Endothelial cell of umbilical vein (primary cell): ENCODE measurements at regions not wholly inside any gene's neighbourhood (a gene's known extent, or its start where the extent isn't known, plus 50 kb on each side); places are given as distances from the start of the nearest gene placed in this dataset.
"Not testable (repeated sequence)": the region's sequence is repeated elsewhere in the genome, so short reads cannot be mapped to it uniquely, and the experiment has no call there.

Source experiments
- EZH2 ChIP-seq: IDR thresholded peaks from 2 replicates; pipeline ENCODE4 v1.6.1; 2012; ENCODE audit warnings: borderline replicate concordance, low read depth, mild to moderate bottlenecking, moderate library complexity, low read length, inconsistent platforms; ENCODE audit not compliant: severe bottlenecking
- FOS ChIP-seq: IDR thresholded peaks from 2 replicates; pipeline ENCODE4 v1.6.1; 2011; ENCODE audit warnings: mild to moderate bottlenecking, low read length, moderate library complexity, borderline replicate concordance; ENCODE audit not compliant: insufficient read depth
- MAX ChIP-seq: IDR thresholded peaks from 2 replicates; pipeline ENCODE4 v1.6.1; 2011; ENCODE audit not compliant: insufficient read depth, insufficient read length
- MYC ChIP-seq: IDR thresholded peaks from one replicate; pipeline ENCODE4 v1.6.1; 2011; ENCODE audit warnings: mild to moderate bottlenecking, low read depth, low read length
- POLR2A ChIP-seq: IDR thresholded peaks from 2 replicates; pipeline ENCODE4 v1.6.1; 2012; ENCODE audit warnings: low read depth, mild to moderate bottlenecking, control low read depth, low read length
- POLR2AphosphoS5 ChIP-seq: IDR thresholded peaks from 2 replicates; pipeline ENCODE4 v1.6.1; 2012; ENCODE audit warnings: low read depth, mild to moderate bottlenecking, control low read depth, low read length, moderate library complexity; ENCODE audit not compliant: insufficient read depth
- TF ChIP-seq, protein P1 (sequence below), 2 donors: IDR thresholded peaks; 1 replicate in 1 of 2; 2 replicates in 1 of 2; pipeline ENCODE4 v1.5.1; 2011; ENCODE audit warnings: low read length in 2 of 2, mild to moderate bottlenecking in 2 of 2, moderate library complexity in 2 of 2, control low read depth in 1 of 2, inconsistent platforms in 1 of 2, low read depth in 1 of 2; ENCODE audit not compliant: insufficient read depth in 1 of 2; ENCODE audit errors: extremely low read depth in 1 of 2

- TF ChIP-seq POLR2A, MYC, MAX, EZH2, POLR2AphosphoS5, FOS: not testable (repeated sequence)
- TF ChIP-seq, protein P1, sequence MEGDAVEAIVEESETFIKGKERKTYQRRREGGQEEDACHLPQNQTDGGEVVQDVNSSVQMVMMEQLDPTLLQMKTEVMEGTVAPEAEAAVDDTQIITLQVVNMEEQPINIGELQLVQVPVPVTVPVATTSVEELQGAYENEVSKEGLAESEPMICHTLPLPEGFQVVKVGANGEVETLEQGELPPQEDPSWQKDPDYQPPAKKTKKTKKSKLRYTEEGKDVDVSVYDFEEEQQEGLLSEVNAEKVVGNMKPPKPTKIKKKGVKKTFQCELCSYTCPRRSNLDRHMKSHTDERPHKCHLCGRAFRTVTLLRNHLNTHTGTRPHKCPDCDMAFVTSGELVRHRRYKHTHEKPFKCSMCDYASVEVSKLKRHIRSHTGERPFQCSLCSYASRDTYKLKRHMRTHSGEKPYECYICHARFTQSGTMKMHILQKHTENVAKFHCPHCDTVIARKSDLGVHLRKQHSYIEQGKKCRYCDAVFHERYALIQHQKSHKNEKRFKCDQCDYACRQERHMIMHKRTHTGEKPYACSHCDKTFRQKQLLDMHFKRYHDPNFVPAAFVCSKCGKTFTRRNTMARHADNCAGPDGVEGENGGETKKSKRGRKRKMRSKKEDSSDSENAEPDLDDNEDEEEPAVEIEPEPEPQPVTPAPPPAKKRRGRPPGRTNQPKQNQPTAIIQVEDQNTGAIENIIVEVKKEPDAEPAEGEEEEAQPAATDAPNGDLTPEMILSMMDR (IDR thresholded peaks at IDR 0.05; ENCODE audit: extremely low read depth in 1 of 2, insufficient read depth in 1 of 2, low read depth in 1 of 2, low read length in 2 of 2) = not testable (repeated sequence)
Measured at GRCh38 chr2:89830341-89831218, 1139.1 kb downstream of the RPIA start.
